ENCODE measurements at regions not wholly inside any gene's neighbourhood (a gene's known extent, or its start where the extent isn't known, plus 50 kb on each side); places are given as distances from the start of the nearest gene placed in this dataset.
"Not testable (repeated sequence)": the region's sequence is repeated elsewhere in the genome, so short reads cannot be mapped to it uniquely, and the experiment has no call there.

DNA sequence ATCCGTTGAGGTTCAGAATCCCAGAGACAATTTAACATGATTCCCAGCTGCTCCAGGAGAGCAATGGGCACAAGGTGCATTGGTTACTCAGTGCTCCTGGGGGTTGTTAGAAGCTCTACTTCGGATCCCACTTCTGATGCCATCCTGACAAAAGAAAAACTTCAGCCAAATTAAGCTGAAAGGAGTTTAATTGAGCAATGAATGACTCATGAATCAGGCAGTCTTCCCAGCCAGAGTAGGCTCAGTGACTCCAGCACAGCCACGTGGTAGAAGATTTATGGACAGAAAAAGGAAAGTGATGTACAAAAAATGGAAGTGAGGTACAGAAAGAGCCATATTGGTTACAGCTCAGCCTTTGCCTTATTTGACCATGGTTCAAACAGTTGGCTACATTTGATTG lies 95.7 kb downstream of the PWWP3B start:
- Histone ChIP-seq H3F3A (ENCODE audit: insufficient read depth, low read length, poor library complexity, severe bottlenecking) (no peaks in the 10 kb centered on the region), H3K27ac (ENCODE audit: low read length) (no peak overlapping the region), H2AFZ (ENCODE audit: low read depth, low read length) (no peak overlapping the region), H3K36me3 (ENCODE audit: insufficient read depth, low read length) (no peaks in the 10 kb centered on the region), H3K4me3 (ENCODE audit: low read length) (no peak overlapping the region), H3K4me2 (ENCODE audit: low read length) (no peak overlapping the region), H3K9ac (ENCODE audit: low read length) (no peak overlapping the region), H3K79me2 (replicated peaks; ENCODE audit: insufficient read depth, low read length) (no peaks in the 10 kb centered on the region), H3K27me3 (ENCODE audit: insufficient read depth, low read depth, low read length) (no peaks in the 10 kb centered on the region), H3K9me3 (ENCODE audit: low read length) (no peaks in the 10 kb centered on the region), H3K9me2 (ENCODE audit: insufficient read depth, low read length) (no peaks in the 10 kb centered on the region), H4K20me1 (ENCODE audit: insufficient read depth) (no peaks in the 10 kb centered on the region)
- TF ChIP-seq, protein P1, sequence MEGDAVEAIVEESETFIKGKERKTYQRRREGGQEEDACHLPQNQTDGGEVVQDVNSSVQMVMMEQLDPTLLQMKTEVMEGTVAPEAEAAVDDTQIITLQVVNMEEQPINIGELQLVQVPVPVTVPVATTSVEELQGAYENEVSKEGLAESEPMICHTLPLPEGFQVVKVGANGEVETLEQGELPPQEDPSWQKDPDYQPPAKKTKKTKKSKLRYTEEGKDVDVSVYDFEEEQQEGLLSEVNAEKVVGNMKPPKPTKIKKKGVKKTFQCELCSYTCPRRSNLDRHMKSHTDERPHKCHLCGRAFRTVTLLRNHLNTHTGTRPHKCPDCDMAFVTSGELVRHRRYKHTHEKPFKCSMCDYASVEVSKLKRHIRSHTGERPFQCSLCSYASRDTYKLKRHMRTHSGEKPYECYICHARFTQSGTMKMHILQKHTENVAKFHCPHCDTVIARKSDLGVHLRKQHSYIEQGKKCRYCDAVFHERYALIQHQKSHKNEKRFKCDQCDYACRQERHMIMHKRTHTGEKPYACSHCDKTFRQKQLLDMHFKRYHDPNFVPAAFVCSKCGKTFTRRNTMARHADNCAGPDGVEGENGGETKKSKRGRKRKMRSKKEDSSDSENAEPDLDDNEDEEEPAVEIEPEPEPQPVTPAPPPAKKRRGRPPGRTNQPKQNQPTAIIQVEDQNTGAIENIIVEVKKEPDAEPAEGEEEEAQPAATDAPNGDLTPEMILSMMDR (IDR thresholded peaks at IDR 0.05; ENCODE audit: poor library complexity, severe bottlenecking), result no peak
- TF ChIP-seq, protein P2, sequence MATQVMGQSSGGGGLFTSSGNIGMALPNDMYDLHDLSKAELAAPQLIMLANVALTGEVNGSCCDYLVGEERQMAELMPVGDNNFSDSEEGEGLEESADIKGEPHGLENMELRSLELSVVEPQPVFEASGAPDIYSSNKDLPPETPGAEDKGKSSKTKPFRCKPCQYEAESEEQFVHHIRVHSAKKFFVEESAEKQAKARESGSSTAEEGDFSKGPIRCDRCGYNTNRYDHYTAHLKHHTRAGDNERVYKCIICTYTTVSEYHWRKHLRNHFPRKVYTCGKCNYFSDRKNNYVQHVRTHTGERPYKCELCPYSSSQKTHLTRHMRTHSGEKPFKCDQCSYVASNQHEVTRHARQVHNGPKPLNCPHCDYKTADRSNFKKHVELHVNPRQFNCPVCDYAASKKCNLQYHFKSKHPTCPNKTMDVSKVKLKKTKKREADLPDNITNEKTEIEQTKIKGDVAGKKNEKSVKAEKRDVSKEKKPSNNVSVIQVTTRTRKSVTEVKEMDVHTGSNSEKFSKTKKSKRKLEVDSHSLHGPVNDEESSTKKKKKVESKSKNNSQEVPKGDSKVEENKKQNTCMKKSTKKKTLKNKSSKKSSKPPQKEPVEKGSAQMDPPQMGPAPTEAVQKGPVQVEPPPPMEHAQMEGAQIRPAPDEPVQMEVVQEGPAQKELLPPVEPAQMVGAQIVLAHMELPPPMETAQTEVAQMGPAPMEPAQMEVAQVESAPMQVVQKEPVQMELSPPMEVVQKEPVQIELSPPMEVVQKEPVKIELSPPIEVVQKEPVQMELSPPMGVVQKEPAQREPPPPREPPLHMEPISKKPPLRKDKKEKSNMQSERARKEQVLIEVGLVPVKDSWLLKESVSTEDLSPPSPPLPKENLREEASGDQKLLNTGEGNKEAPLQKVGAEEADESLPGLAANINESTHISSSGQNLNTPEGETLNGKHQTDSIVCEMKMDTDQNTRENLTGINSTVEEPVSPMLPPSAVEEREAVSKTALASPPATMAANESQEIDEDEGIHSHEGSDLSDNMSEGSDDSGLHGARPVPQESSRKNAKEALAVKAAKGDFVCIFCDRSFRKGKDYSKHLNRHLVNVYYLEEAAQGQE (IDR thresholded peaks at IDR 0.05; ENCODE audit: borderline replicate concordance), result no peak
- TF ChIP-seq MXI1 (conservative IDR thresholded peaks at IDR 0.05; ENCODE audit: poor library complexity, severe bottlenecking) (no peak), SMC3 (conservative IDR thresholded peaks at IDR 0.05; ENCODE audit: poor library complexity) (no peak), EP300 (conservative IDR thresholded peaks at IDR 0.05; ENCODE audit: poor library complexity, severe bottlenecking) (no peak)

DNA sequence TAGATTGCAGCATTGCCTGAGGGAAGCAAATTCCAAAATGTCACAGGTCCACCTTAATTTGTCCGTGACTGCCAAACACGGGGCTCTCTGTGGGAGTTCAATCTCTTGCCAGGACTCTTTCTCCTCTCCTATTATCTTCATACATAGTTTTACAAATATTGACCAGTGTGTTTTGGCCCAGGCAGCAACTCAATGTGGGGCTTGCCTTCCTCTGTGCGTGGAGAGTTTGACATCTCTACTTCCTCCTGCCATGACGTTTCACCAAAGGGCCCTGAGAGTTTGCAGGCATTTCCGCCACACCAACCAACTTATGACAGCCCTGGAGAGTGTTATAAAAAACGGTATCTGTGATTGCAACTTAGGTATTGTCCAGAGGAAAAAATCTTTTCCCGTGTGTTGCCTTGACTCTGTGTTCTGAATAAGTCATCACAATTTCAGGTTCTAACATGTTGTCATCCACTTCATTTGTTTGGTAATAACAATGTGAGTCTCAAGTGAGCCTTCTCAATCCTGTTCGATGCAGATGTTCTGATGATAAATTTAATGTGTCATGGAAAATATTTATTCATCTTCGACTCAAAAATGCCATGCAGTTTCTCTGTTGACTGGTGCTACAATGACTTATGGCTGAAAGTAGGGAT lies 106.0 kb downstream of the PWWP3B start:
- not testable (repeated sequence) for H3K9ac ChIP-seq (ENCODE audit: low read length); H3F3A ChIP-seq (ENCODE audit: insufficient read depth, low read length, poor library complexity, severe bottlenecking); H3K27me3 ChIP-seq (ENCODE audit: insufficient read depth, low read depth, low read length); H4K20me1 ChIP-seq (ENCODE audit: insufficient read depth); H3K4me3 ChIP-seq (ENCODE audit: low read length); H3K79me2 ChIP-seq (replicated peaks; ENCODE audit: insufficient read depth, low read length); H3K9me3 ChIP-seq (ENCODE audit: low read length); H3K4me2 ChIP-seq (ENCODE audit: low read length); H3K9me2 ChIP-seq (ENCODE audit: insufficient read depth, low read length); H3K36me3 ChIP-seq (ENCODE audit: insufficient read depth, low read length); H3K27ac ChIP-seq (ENCODE audit: low read length); H2AFZ ChIP-seq (ENCODE audit: low read depth, low read length)

DNA sequence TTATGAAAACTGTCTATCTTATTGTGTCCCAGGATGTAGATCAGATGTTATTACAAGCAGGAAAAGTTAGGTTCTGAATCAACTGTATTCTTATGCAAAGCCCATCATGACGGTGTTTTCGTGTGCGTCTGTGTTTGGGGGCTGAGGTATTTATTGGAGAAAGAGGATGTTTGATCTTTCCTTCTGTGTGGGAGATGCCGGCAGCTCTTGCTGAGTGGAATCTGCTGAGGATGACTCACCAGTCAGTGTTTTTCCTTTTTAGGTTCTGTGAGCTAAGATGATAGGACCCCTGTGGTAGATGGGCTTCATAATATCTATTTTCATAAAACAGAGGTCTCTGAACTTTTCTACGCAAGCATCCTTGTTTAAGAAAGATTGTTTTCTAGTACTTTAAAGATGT lies 107.1 kb downstream of the PWWP3B start:
- not testable (repeated sequence) for H3K27ac ChIP-seq (ENCODE audit: low read length); H3K36me3 ChIP-seq (ENCODE audit: insufficient read depth, low read length); H3F3A ChIP-seq (ENCODE audit: insufficient read depth, low read length, poor library complexity, severe bottlenecking); H3K4me3 ChIP-seq (ENCODE audit: low read length); H3K4me2 ChIP-seq (ENCODE audit: low read length); H3K9me3 ChIP-seq (ENCODE audit: low read length); H3K9me2 ChIP-seq (ENCODE audit: insufficient read depth, low read length); H2AFZ ChIP-seq (ENCODE audit: low read depth, low read length); H3K27me3 ChIP-seq (ENCODE audit: insufficient read depth, low read depth, low read length); H3K79me2 ChIP-seq (replicated peaks; ENCODE audit: insufficient read depth, low read length); H3K9ac ChIP-seq (ENCODE audit: low read length); H4K20me1 ChIP-seq (ENCODE audit: insufficient read depth)

All from neural cell (in vitro differentiated cells).